HG03469 (cell line): ENCODE measurements at regions not wholly inside any gene's neighbourhood (a gene's known extent, or its start where the extent isn't known, plus 50 kb on each side); places are given as distances from the start of the nearest gene placed in this dataset.

Experiments used
- ATAC-seq: cut with Tn5 transposase; IDR thresholded peaks from one replicate; pipeline ENCODE4 v1.9.1; 2021; ENCODE audit warnings: mild to moderate bottlenecking, moderate library complexity, moderate number of reproducible peaks; ENCODE audit not compliant: unreplicated experiment

DNA sequence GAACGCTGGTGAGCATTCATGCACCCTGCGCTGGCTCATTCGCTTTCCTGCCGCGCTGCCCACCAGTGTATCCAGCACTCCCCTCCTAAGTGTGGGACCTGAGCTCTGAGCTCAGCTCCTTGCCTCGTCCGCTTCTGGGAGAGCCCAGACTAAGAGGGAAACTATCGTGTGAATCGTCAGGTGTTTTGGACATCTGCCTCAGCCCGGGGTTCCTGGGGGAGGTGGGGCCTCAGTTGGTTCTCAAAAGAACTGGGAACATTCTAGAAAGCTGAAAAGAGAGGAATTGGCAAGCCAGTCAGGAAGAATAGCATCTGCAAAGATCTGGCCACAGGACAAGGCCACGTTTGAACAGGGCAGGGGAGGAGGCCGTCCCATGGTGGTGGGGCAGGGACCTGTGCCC is 205.4 kb upstream of the CIBAR2 start:
- no peak for ATAC-seq

DNA sequence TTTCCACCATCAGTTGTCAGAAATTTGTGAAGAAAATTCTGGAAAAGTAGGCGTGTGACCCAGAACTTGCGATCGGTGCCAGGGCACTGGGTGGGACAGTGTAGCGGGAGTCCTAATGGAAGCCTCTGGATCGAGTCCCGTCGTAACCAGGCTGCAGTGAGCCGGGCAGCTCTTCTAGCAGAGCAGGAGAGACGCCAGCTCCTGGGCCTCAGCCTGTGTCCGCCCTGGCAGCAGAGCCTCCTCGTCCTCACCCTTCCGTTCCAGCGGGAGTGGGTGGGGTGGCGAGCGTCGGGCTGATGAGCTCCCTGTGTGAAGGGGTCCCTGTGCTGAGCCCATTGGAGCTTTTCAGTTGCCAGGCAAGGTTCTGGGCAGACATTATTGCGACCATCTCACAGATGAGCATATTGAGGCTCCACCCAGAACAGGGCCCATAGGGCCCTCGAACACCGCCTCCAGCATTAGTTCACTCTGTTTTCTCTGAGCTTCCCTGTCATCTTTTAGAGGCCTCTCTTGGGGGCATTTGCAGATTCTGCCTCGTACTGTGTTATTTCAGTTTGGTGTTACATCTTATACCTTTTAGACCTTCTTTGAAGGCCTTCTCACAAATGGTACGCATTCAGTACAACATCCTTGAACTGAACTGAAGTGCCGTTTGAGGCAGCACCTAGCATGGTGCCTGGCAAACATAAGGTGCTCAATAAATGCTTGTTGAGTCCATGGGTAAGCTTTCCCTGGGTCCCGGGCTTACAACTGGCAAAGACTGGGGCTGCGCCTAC is 207.1 kb upstream of the CIBAR2 start:
- no peak for ATAC-seq

- no peak for ATAC-seq
Observed at GRCh38 chr16:85319984-85320440, 207.7 kb upstream of the CIBAR2 start.

- ATAC-seq, result no peak
Observed at GRCh38 chr16:85320677-85321385, 208.6 kb upstream of the CIBAR2 start.

DNA sequence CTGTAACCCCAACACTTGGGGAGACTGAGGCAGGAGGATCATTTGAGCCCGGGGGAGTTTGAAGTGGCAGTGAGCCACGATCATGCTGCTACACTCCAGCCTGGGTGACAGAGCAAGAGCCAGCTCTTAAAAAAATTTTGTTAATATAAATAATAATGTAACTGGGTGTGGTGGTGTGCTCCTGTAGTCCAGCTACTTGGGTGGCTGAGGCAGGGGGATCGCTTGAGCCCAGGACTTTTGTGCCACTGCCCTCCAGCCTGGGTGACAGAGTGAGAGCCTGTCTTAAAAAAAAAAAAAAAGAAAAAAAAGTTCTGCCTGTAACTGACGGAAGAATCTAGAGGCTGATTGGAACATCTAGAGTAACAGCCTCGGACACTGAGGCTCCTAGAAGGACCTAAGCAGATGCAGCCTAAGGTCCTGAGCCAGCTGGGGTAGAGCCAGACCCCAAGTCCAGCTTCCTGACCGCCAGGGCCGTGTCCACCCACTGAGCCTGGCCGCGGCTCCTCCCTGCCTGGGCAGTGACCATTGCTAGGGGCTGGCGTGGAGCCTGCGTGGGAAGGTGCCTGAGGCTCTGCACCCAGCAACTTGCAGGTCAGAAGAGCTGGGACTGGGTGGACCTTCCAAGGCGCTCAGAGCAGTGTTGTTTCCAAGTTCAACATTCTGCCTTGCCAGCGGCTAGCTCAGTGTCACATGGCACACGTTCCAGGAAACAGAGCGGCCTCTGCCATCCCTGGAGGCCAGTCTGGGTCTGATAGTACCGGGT is 209.4 kb upstream of the CIBAR2 start:
- no peak for ATAC-seq

GRCh38 chr16:85323230-85323960 is 211.1 kb upstream of the CIBAR2 start:
- no peak for ATAC-seq

DNA sequence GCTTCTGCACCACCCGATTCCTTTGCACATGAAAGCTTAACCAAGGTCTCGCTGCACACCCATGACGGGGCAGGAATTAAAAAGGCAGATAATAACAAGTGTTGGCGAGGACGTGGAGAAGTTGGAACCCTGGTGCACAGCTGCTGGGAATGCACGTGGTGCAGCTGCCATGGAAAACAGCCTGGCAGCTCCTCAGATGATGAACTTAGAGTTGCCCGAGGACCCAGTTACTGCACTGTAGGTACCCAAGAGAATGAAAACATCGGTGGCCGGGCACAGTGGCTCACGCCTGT is 211.6 kb upstream of the CIBAR2 start:
- no peak for ATAC-seq

DNA sequence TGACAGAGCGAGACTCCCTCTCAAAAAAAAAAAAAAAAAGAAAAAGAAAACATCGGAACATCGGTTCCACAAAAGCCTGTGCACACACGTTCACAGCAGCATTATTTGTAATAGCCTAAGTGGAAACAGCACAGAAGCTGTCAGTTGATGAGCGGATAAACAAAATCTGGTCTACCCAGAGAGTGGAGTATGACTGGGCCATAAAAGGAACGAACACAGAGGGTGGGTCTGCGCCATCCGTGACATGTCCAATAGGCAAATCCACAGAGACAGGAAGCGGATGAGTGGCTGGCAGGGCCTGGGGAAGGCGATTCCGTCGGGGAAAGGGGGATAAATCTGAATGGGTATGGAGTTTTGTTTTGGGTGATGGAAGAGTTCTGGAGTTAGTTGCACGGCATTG is 212.2 kb upstream of the CIBAR2 start:
- no peak for ATAC-seq

DNA sequence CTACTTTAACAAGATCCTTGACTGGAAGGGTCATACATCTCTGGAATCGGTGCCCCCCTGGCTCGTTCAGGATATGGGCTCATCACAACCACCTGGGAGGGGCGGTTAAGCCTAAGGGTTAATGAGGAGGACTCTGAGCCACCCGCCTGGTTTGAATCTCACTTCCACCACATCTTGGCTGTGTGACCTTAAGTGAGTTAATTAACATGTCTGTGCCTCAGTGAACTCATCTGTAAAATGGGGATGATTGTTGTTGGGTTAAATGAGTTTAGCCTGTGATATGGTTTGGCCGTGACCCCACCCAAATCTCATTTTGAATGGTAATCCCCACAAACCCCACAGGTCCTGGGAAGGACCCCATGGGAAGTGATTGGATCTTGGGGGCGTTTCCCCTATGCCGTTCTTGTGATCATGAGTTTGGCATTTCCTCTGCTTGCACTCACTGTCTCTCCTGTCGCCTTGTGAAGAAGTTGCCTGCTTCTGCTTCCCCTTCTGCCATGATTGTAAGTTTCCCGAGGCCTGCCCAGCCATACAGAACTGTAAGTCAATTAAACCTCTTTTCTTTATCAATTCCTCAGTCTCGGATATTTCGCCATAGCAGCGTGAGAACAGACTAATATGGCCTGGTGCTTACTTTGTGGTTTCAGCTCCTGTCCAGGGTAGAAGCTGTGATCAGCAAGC is 214.0 kb upstream of the CIBAR2 start:
- ATAC-seq, result no peak

DNA sequence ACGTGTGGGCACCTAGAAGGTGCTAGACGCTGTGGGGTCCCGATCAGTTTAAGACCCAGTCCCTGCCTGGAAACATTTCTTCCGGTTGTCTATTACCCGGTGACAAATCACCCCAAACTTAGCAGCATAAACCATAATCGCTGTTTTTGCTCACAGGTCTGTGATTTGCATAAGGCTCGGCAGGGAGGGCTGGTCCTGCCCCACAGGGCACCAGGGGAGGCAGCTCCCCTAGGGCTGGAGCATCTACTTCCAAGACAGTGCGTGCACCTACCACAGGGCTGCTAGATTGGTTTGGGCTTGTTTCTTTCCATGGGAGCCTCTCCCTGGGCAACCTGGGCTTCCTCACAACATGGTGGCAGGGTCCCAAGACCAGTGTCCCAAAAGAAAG is 214.5 kb upstream of the CIBAR2 start:
- ATAC-seq, result no peak

- ATAC-seq, result no peak
Observed at GRCh38 chr16:85327731-85328675, 215.7 kb upstream of the CIBAR2 start.

GRCh38 chr16:85328676-85329058 is 216.4 kb upstream of the CIBAR2 start:
- ATAC-seq, result no peak

- no peak for ATAC-seq
Observed at GRCh38 chr16:85329059-85329812, 217.0 kb upstream of the CIBAR2 start.

DNA sequence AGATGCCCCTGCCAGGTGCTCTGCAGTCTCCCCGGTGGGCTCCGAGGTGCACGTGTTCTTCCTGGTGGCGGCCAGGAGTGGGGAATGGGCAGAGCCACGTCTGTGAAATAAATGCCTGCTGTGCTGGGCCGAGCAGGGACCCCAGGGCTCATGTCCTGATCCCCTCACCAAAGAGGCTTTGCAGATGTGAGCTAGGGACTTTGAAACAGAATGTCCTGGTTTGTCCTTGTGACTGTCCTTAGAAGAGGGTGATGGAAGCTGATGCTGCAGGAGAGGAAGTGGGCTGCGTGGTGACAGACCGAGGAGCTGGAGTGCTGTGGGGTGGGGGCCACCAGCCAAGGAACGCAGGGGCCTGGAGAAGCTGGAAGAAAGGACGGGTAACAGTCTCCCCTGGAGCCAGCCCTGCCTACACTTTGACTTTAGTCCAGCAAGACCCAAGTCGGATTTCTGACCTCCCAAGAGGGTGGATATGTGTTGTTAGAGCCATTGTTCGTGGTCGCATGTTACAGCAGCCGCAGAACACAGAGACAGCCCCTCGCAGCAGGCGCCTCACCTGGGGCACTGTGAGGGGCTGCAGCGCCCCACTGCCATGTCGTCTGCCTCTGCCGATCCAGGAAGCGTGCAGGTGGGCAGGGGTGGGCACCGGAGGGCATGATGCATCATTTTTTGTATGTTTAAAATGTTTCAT is 217.9 kb upstream of the CIBAR2 start:
- ATAC-seq, result no peak

- ATAC-seq, result no peak
Observed at GRCh38 chr16:85330694-85331188, 218.5 kb upstream of the CIBAR2 start.

- no peak for ATAC-seq
Observed at GRCh38 chr16:85331688-85332087, 219.4 kb upstream of the CIBAR2 start.

DNA sequence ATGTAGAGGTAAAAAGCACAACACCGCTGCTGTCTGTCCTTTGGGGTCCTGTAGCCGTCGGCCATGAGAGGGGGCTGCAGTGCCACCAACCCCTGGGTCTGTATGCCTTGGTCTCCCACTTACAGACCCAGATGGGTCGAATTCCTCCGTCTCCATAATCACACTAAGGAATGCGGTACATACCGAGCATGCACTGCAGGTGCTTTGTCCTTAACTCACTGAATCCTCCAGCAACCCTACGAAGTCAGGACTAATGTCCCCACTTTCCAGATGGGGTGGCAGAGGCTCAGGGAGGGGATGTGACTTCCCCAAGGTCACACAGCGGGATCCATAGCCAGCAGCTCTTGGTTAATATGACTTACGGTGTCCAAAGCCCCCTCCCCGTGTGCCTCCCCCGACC is 219.9 kb upstream of the CIBAR2 start:
- ATAC-seq, result no peak

GRCh38 chr16:85333337-85333736 is 221.1 kb upstream of the CIBAR2 start:
- no peak for ATAC-seq
